Ishikawa (cell line): ENCODE measurements at regions not wholly inside any gene's neighbourhood (a gene's known extent, or its start where the extent isn't known, plus 50 kb on each side); places are given as distances from the start of the nearest gene placed in this dataset.

Source experiments
- CREB1 ChIP-seq: IDR thresholded peaks from 2 replicates; pipeline ENCODE4 v1.6.1; 2012; ENCODE audit warnings: low read depth
- EGR1 ChIP-seq: IDR thresholded peaks from 2 replicates; pipeline ENCODE4 v1.6.1; 2012
- EP300 ChIP-seq: IDR thresholded peaks from 2 replicates; pipeline ENCODE4 v1.6.1; 2012; ENCODE audit warnings: borderline replicate concordance
- FOXM1 ChIP-seq: IDR thresholded peaks from 2 replicates; pipeline ENCODE4 v1.6.1; 2012; ENCODE audit warnings: low read depth, borderline replicate concordance
- MAX ChIP-seq: IDR thresholded peaks from 2 replicates; pipeline ENCODE4 v1.6.1; 2012
- NFIC ChIP-seq: IDR thresholded peaks from 2 replicates; pipeline ENCODE4 v1.6.1; 2012
- RAD21 ChIP-seq: IDR thresholded peaks from 2 replicates; pipeline ENCODE4 v1.6.1; 2012; ENCODE audit warnings: low read depth
- TAF1 ChIP-seq: IDR thresholded peaks from 2 replicates; pipeline ENCODE4 v1.6.1; 2012; ENCODE audit warnings: low read depth, mild to moderate bottlenecking
- TCF12 ChIP-seq: IDR thresholded peaks from 2 replicates; pipeline ENCODE4 v1.6.1; 2012; ENCODE audit warnings: low read depth
- TEAD4 ChIP-seq: IDR thresholded peaks from 2 replicates; pipeline ENCODE4 v1.6.1; 2012
- USF1 ChIP-seq: IDR thresholded peaks from 2 replicates; pipeline ENCODE4 v1.6.1; 2012
- YY1 ChIP-seq: IDR thresholded peaks from 2 replicates; pipeline ENCODE4 v1.6.1; 2012; ENCODE audit warnings: low read depth
- TF ChIP-seq, protein P1 (sequence below): IDR thresholded peaks from 2 replicates; pipeline ENCODE4 v1.6.1; 2012; ENCODE audit warnings: low read depth, mild to moderate bottlenecking

DNA sequence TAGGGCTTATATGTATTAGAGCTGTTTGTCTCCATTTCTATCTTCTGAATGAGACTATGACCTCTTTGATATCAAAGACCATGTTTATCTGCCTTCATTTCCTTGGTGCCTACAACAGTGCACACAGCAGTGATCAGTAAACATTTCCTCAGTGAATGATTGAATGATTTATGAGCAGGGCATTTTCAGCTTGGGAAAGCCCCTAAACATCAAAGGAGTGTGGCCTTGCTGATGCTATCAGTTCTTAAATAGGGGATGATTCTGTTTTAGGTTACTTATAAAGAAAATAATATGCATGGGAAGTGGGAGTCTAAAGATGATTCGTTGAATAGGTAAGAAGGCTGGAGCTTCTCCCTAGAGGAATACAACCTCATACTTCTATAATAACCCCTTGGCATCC lies 425.3 kb downstream of the ZNF521 start:
- TF ChIP-seq CREB1 (no peak), EGR1 (no peak), EP300 (no peak), USF1 (no peak), TAF1 (no peak), TEAD4 (no peak), MAX (no peak), YY1 (no peak), NFIC (no peak), RAD21 (no peak), TCF12 (no peak), FOXM1 (no peak)
- TF ChIP-seq, protein P1, sequence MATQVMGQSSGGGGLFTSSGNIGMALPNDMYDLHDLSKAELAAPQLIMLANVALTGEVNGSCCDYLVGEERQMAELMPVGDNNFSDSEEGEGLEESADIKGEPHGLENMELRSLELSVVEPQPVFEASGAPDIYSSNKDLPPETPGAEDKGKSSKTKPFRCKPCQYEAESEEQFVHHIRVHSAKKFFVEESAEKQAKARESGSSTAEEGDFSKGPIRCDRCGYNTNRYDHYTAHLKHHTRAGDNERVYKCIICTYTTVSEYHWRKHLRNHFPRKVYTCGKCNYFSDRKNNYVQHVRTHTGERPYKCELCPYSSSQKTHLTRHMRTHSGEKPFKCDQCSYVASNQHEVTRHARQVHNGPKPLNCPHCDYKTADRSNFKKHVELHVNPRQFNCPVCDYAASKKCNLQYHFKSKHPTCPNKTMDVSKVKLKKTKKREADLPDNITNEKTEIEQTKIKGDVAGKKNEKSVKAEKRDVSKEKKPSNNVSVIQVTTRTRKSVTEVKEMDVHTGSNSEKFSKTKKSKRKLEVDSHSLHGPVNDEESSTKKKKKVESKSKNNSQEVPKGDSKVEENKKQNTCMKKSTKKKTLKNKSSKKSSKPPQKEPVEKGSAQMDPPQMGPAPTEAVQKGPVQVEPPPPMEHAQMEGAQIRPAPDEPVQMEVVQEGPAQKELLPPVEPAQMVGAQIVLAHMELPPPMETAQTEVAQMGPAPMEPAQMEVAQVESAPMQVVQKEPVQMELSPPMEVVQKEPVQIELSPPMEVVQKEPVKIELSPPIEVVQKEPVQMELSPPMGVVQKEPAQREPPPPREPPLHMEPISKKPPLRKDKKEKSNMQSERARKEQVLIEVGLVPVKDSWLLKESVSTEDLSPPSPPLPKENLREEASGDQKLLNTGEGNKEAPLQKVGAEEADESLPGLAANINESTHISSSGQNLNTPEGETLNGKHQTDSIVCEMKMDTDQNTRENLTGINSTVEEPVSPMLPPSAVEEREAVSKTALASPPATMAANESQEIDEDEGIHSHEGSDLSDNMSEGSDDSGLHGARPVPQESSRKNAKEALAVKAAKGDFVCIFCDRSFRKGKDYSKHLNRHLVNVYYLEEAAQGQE: no peak
